Panc1 (cell line): ENCODE measurements at regions not wholly inside any gene's neighbourhood (a gene's known extent, or its start where the extent isn't known, plus 50 kb on each side); places are given as distances from the start of the nearest gene placed in this dataset.

Source experiments
- ATAC-seq: fragments of 200-7000 bp; cut with Tn5 transposase; 2 replicates; pipeline ENCODE4 v1.9.1; 2020; ENCODE audit warnings: mild to moderate bottlenecking, moderate library complexity
- BruUV-seq: library from RNA; stranded (reverse); fragments of 400-500 nt; replicated peaks from 2 replicates; lab custom pipeline; 2021; lab: Mats Ljungman, UMichigan
- CTCF ChIA-PET: fragments of 300-600 bp; sonication (Branson Sonifier 250); formaldehyde crosslinking; loops from one replicate; lab custom pipeline; 2022; ENCODE audit warnings: antibody characterized with exemption; lab: Charles Lee
- POLR2A ChIA-PET: fragments of 300-600 bp; sonication (Branson Sonifier 250); formaldehyde crosslinking; loops from one replicate; lab custom pipeline; 2022; ENCODE audit warnings: antibody characterized with exemption; lab: Charles Lee
- DNase-seq: peaks from one replicate; pipeline ENCODE4 v3.0.0-alpha.2; 2010; ENCODE audit warnings: low read depth, low spot score
- H3K27ac ChIP-seq: 2 replicates; pipeline ENCODE4 v1.5.1; 2011; ENCODE audit warnings: mild to moderate bottlenecking, low read length, inconsistent platforms
- H3K27me3 ChIP-seq: fragments of 200-500 bp; sonication (Bioruptor generic); 2 replicates; pipeline ENCODE4 v1.6.0; 2014; ENCODE audit warnings: low read length, inconsistent platforms; ENCODE audit not compliant: control insufficient read depth, insufficient read depth
- H3K36me3 ChIP-seq: fragments of 200-500 bp; sonication (Bioruptor generic); 2 replicates; pipeline ENCODE4 v1.5.1; 2014; ENCODE audit warnings: inconsistent platforms, mild to moderate bottlenecking, low read length, moderate library complexity; ENCODE audit not compliant: control insufficient read depth, insufficient read depth
- H3K4me1 ChIP-seq: 2 replicates; pipeline ENCODE4 v1.5.1; 2011; ENCODE audit warnings: inconsistent platforms, mild to moderate bottlenecking, low read length, moderate library complexity; ENCODE audit not compliant: control insufficient read depth, insufficient read depth
- H3K4me3 ChIP-seq, 2 experiments: 2 replicates each; pipeline ENCODE4 v1.5.1; 2011 to 2012; ENCODE audit warnings: low read depth in 2 of 2, low read length in 2 of 2, mild to moderate bottlenecking in 2 of 2, inconsistent platforms in 1 of 2, moderate library complexity in 1 of 2
- H3K9me3 ChIP-seq: fragments of 200-500 bp; sonication (Bioruptor generic); 2 replicates; pipeline ENCODE4 v1.5.1; 2014; ENCODE audit warnings: low read depth, mild to moderate bottlenecking, inconsistent platforms, low read length, moderate library complexity; ENCODE audit not compliant: control insufficient read depth, insufficient read depth
- POLR2AphosphoS5 ChIP-seq: IDR thresholded peaks from 2 replicates; pipeline ENCODE4 v1.6.1; 2012; ENCODE audit warnings: mild to moderate bottlenecking, low read depth, low read length, moderate library complexity
- SIN3A ChIP-seq: IDR thresholded peaks from 2 replicates; pipeline ENCODE4 v1.6.1; 2012; ENCODE audit warnings: low read depth, mild to moderate bottlenecking, low read length, moderate library complexity, borderline replicate concordance; ENCODE audit not compliant: insufficient read depth
- TCF7L2 ChIP-seq: IDR thresholded peaks from 2 replicates; pipeline ENCODE4 v1.6.1; 2011; ENCODE audit warnings: mild to moderate bottlenecking, low read depth, low read length, inconsistent platforms
- in situ Hi-C: cut with HindIII; loops from 2 replicates; pipeline ENCODE4 v1.10.0; 2016; ENCODE audit warnings: low sequenced_read_pairs, low pct_unique_long_range_greater_than_20kb
- intact Hi-C: fragments of 100-400 bp; cut with micrococcal nuclease; formaldehyde crosslinking; loops from one replicate; pipeline ENCODE4 v1.10.0; 2022; ENCODE audit not compliant: unreplicated experiment
- TF ChIP-seq, protein P1 (sequence below): fragments of 450-650 bp; IDR thresholded peaks from 2 replicates; pipeline ENCODE4 v1.5.1; 2017; ENCODE audit warnings: mild to moderate bottlenecking
- TF ChIP-seq, protein P2 (sequence below), 2 experiments: IDR thresholded peaks; 2 replicates each; pipeline ENCODE4 v1.6.1; 2011 to 2012; ENCODE audit warnings: low read depth in 2 of 2, control low read depth in 1 of 2, low read length in 1 of 2, mild to moderate bottlenecking in 1 of 2, moderate library complexity in 1 of 2; ENCODE audit not compliant: insufficient read depth in 1 of 2

DNA sequence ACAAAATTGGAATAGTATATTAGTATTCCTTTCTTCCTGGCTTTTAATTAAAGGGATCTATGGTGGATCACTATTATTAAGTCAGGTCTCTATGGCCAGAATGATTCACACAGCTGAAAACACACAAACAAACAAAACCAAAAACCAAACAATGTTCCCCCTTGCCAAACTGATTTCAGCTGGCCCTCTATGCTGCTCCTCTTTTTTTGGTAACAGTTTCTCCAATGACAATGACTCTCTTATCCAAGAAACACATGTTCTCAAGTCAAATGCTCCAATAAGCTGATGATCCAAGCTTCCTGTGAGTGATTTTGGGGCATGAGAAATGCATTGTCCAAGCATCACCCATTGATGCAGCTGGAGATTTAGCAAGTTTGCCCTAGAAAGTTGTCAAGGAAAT is 193.4 kb upstream of the TUT7 start:
- TF ChIP-seq POLR2AphosphoS5 (no peak), SIN3A (no peak), TCF7L2 (no peak)
- TF ChIP-seq, protein P1, sequence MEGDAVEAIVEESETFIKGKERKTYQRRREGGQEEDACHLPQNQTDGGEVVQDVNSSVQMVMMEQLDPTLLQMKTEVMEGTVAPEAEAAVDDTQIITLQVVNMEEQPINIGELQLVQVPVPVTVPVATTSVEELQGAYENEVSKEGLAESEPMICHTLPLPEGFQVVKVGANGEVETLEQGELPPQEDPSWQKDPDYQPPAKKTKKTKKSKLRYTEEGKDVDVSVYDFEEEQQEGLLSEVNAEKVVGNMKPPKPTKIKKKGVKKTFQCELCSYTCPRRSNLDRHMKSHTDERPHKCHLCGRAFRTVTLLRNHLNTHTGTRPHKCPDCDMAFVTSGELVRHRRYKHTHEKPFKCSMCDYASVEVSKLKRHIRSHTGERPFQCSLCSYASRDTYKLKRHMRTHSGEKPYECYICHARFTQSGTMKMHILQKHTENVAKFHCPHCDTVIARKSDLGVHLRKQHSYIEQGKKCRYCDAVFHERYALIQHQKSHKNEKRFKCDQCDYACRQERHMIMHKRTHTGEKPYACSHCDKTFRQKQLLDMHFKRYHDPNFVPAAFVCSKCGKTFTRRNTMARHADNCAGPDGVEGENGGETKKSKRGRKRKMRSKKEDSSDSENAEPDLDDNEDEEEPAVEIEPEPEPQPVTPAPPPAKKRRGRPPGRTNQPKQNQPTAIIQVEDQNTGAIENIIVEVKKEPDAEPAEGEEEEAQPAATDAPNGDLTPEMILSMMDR: no peak
- TF ChIP-seq, protein P2, sequence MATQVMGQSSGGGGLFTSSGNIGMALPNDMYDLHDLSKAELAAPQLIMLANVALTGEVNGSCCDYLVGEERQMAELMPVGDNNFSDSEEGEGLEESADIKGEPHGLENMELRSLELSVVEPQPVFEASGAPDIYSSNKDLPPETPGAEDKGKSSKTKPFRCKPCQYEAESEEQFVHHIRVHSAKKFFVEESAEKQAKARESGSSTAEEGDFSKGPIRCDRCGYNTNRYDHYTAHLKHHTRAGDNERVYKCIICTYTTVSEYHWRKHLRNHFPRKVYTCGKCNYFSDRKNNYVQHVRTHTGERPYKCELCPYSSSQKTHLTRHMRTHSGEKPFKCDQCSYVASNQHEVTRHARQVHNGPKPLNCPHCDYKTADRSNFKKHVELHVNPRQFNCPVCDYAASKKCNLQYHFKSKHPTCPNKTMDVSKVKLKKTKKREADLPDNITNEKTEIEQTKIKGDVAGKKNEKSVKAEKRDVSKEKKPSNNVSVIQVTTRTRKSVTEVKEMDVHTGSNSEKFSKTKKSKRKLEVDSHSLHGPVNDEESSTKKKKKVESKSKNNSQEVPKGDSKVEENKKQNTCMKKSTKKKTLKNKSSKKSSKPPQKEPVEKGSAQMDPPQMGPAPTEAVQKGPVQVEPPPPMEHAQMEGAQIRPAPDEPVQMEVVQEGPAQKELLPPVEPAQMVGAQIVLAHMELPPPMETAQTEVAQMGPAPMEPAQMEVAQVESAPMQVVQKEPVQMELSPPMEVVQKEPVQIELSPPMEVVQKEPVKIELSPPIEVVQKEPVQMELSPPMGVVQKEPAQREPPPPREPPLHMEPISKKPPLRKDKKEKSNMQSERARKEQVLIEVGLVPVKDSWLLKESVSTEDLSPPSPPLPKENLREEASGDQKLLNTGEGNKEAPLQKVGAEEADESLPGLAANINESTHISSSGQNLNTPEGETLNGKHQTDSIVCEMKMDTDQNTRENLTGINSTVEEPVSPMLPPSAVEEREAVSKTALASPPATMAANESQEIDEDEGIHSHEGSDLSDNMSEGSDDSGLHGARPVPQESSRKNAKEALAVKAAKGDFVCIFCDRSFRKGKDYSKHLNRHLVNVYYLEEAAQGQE (IDR thresholded peaks at IDR 0.05; ENCODE audit: insufficient read depth in 1 of 2, low read depth in 2 of 2, low read length in 1 of 2): no peak
- ATAC-seq (no peak), DNase-seq (no peak)
- ChIA-PET CTCF (no interaction called here), POLR2A (no interaction called here)
- H3K9me3 ChIP-seq: no peaks in the 10 kb centered on the region
- H3K4me1 ChIP-seq: no peaks in the 10 kb centered on the region
- intact Hi-C loops (no loop called here), in situ Hi-C loops (no loop called here)
- H3K4me3 ChIP-seq: no peak overlapping the region
- no TSS peak for BruUV-seq
- no peaks in the 10 kb centered on the region for H3K36me3 ChIP-seq
- H3K27me3 ChIP-seq: no peaks in the 10 kb centered on the region; the same call in 1 of the 2 replicates
- H3K27ac ChIP-seq: no peak overlapping the region

DNA sequence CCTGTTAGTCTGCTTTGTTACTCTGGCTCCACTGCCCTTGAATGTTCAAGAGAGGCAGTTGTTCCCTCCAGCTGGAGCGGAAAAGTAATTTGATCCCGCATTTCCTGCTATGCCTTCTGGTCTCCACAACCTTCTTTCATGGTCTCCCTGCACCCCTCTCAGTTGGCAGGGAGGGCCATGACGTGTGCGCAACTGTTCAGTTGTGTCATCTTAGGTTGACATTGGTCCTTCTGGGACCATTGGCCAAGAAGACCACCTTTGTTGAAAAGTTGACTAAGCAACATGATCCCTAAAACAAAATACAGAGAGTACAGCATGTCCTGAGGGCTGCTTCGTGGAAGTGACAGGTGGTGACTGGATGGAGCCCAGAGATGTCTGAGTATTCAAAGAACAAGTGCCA is 192.5 kb upstream of the TUT7 start:
- H3K36me3 ChIP-seq: no peaks in the 10 kb centered on the region
- intact Hi-C loops (no loop called here), in situ Hi-C loops (no loop called here)
- POLR2A ChIA-PET: no interaction called here
- ATAC-seq (no peak), DNase-seq (no peak)
- no peak overlapping the region for H3K27ac ChIP-seq
- no peak for TF ChIP-seq SIN3A
- TF ChIP-seq, protein P2 (IDR thresholded peaks at IDR 0.05; ENCODE audit: insufficient read depth in 1 of 2, low read depth in 2 of 2, low read length in 1 of 2): no peak
- TF ChIP-seq, protein P1: no peak
- TF ChIP-seq POLR2AphosphoS5: no peak
- no peak for TF ChIP-seq TCF7L2
- CTCF ChIA-PET: no interaction called here
- no peaks in the 10 kb centered on the region for H3K4me1 ChIP-seq
- H3K27me3 ChIP-seq: no peaks in the 10 kb centered on the region; the same call in 1 of the 2 replicates
- no peak overlapping the region for H3K4me3 ChIP-seq
- no peaks in the 10 kb centered on the region for H3K9me3 ChIP-seq
- no TSS peak for BruUV-seq
